ENCODE measurements at regions not wholly inside any gene's neighbourhood (a gene's known extent, or its start where the extent isn't known, plus 50 kb on each side); places are given as distances from the start of the nearest gene placed in this dataset.

- no peak for DNase-seq
Observed at GRCh38 chr13:82713687-82714405, 1168.4 kb downstream of the SLITRK1 start.

- DNase-seq = no peak
Observed at GRCh38 chr13:82702513-82702912, 1179.8 kb downstream of the SLITRK1 start.

GRCh38 chr13:82701020-82701419 is 1181.3 kb downstream of the SLITRK1 start:
- no peak for DNase-seq

GRCh38 chr13:82698941-82699340 is 1183.3 kb downstream of the SLITRK1 start:
- no peak for DNase-seq

GRCh38 chr13:82698383-82698782 is 1183.9 kb downstream of the SLITRK1 start:
- no peak for DNase-seq

- DNase-seq = no peak
Observed at GRCh38 chr13:82693607-82694006, 1188.7 kb downstream of the SLITRK1 start.

- no peak for DNase-seq
Observed at GRCh38 chr13:82688400-82688994, 1193.8 kb downstream of the SLITRK1 start.

GRCh38 chr13:82687884-82688283 is 1194.4 kb downstream of the SLITRK1 start:
- no peak for DNase-seq

GRCh38 chr13:82681535-82681934 is 1200.7 kb downstream of the SLITRK1 start:
- no peak for DNase-seq

- no peak for DNase-seq
Observed at GRCh38 chr13:82678052-82678451, 1204.2 kb downstream of the SLITRK1 start.

GRCh38 chr13:82675024-82675423 is 1207.2 kb downstream of the SLITRK1 start:
- DNase-seq = no peak

- DNase-seq = no peak
Observed at GRCh38 chr13:82674546-82674945, 1207.7 kb downstream of the SLITRK1 start.

GRCh38 chr13:82672248-82672647 is 1210.0 kb downstream of the SLITRK1 start:
- no peak for DNase-seq

- no peak for DNase-seq
Observed at GRCh38 chr13:82664183-82664582, 1218.1 kb downstream of the SLITRK1 start.

GRCh38 chr13:82661126-82661525 is 1221.1 kb downstream of the SLITRK1 start:
- DNase-seq = no peak

- no peak for DNase-seq
Observed at GRCh38 chr13:82658811-82659210, 1223.5 kb downstream of the SLITRK1 start.

- DNase-seq = no peak
Observed at GRCh38 chr13:82657471-82657870, 1224.8 kb downstream of the SLITRK1 start.

- DNase-seq = peak in 3 of 56 donors; percentile 3 to 46 (median 21)
Observed at GRCh38 chr13:82654861-82655855, 1227.1 kb downstream of the SLITRK1 start.

GRCh38 chr13:82654143-82654542 is 1228.1 kb downstream of the SLITRK1 start:
- DNase-seq = no peak

- no peak for DNase-seq
Observed at GRCh38 chr13:82647540-82647939, 1234.7 kb downstream of the SLITRK1 start.

- DNase-seq = no peak
Observed at GRCh38 chr13:82636119-82636518, 1246.2 kb downstream of the SLITRK1 start.

GRCh38 chr13:82634946-82635345 is 1247.3 kb downstream of the SLITRK1 start:
- no peak for DNase-seq

Data from nucleus accumbens (tissue), 56 donors.